Dermis blood vessel endothelial cell (primary cell): ENCODE measurements at regions not wholly inside any gene's neighbourhood (a gene's known extent, or its start where the extent isn't known, plus 50 kb on each side); places are given as distances from the start of the nearest gene placed in this dataset.

ENCODE experiments used
- DNase-seq: peaks from one replicate; pipeline ENCODE4 v3.0.0; 2010

GRCh38 chr13:104004572-104004971 lies 938.4 kb upstream of the SLC10A2 start:
- DNase-seq, result no peak

GRCh38 chr13:104002216-104002615 lies 936.0 kb upstream of the SLC10A2 start:
- no peak for DNase-seq

- DNase-seq, result no peak
These were observed 935.5 kb upstream of the SLC10A2 start for GRCh38 chr13:104001766-104002165.

GRCh38 chr13:103996733-103997132 lies 930.5 kb upstream of the SLC10A2 start:
- no peak for DNase-seq

GRCh38 chr13:103983948-103984347 lies 917.7 kb upstream of the SLC10A2 start:
- no peak for DNase-seq

DNA sequence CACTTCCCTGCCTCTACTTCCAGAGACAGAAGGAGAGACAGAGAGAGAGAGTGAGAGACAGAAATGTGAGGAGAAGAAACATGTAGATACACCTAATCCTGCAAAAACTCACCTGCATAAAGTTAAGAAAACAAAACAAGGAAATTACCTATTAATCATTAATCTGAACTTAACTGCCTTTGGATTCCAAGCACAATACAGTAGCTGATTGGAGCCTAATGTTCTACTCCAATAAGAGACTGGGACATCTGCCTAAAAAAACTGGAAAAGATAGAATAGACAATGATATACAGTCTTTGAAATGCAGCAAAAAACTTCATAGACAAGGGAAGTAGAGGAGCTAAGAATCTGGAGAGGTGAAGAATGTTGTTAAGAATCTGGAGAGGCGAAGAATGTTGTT lies 910.2 kb upstream of the SLC10A2 start:
- no peak for DNase-seq

DNA sequence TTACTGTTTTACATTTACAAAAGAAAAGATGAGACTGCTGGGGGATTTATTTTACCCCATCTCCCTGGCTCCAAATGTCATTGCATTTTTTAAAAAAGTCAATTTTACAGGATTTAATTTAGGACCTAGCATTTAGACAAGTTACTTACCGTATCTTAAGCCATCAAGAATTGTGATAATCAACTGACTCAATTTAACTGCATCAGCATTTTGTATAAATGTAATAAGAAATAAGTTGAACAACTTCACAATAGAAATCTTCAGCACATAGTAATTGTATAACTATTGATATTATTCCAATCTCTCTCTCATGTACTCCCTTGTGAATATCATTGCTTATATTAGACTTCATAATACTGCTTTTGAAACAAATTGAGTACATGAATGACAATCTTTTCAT lies 907.5 kb upstream of the SLC10A2 start:
- no peak for DNase-seq

DNA sequence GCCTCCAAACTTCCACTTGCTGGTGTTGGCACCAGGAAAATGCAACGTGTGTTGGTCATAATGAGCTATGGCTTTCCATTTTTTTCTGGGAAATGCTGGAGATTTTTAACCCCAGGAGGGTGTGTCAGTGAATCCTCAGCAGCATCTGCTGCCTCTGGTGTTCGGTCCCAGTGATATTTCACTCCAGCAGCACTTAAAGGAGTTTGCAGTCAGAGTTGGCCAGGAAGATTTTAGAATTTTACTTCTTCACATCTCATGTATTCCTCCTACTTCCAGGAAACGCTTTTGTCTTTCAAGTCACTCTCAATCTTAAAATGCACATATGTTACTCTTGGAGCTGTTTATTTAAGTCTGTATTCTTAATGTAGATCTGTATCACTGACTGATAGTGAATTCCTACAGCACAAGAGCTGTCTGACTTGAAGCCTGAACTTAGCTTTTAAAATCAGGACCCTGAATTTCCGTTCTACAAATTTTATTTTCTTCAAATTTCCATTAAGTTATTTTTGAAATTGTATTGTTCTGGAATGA lies 903.4 kb upstream of the SLC10A2 start:
- no peak for DNase-seq

- DNase-seq, result no peak
These were observed 899.5 kb upstream of the SLC10A2 start for GRCh38 chr13:103965506-103966243.

- DNase-seq, result no peak
These were observed 895.6 kb upstream of the SLC10A2 start for GRCh38 chr13:103961784-103962183.

DNA sequence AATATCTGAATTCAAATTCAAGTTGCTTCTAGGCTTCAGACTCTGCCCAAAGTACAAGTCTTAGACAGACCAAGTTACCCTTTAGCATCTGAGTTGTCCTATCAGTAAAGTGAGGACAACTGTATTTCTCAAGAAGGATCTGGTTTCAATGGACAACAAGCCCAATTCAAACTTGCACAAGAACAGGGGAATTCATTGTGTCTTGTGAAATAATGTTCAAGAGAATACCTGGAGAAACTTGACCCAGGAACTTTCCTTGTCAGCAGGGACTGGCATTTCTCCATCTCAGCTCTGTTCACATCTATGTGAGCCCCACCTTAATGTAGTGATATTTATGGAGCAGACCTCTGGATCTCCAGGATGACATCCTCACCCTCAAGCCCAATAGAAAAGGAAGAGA lies 894.9 kb upstream of the SLC10A2 start:
- no peak for DNase-seq

DNA sequence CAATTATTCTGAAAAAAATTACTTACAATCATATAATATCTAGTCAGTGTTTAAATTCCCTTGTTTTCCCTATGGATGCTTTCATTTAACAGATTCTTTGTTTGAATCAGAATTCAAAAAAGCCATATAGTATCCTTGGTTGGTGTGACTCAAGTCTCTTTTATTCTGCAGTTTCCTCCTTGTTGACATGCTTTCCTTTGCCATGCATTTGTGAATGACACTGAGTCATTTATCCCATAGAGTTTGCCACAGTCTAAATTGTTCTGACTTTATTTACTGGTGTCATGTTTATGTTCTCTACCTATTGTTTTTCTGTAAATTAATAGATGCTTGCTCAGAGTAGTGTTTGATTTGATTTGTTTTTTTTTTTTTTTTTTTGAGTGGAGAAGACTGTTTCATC lies 893.8 kb upstream of the SLC10A2 start:
- peak; percentile 58 for DNase-seq

GRCh38 chr13:103958691-103959090 lies 892.5 kb upstream of the SLC10A2 start:
- no peak for DNase-seq

DNA sequence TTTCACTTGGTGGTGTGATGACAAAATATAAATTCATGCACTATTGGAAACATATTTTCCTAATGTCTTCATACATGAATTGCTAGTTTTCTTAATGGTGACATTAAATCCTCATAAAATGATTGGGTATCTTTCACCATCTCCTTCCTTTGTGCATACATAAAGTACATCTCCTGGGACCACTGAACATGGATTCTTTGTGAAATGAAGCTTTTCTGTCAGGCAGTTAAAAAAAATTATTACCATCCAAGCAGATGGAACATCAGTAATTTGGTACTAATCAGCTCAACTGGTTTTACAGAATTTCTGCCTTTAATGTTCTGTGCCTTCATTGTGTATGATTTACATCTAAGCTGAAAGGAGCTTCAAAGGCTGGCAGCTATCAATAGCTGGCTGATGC lies 891.7 kb upstream of the SLC10A2 start:
- DNase-seq, result no peak

DNA sequence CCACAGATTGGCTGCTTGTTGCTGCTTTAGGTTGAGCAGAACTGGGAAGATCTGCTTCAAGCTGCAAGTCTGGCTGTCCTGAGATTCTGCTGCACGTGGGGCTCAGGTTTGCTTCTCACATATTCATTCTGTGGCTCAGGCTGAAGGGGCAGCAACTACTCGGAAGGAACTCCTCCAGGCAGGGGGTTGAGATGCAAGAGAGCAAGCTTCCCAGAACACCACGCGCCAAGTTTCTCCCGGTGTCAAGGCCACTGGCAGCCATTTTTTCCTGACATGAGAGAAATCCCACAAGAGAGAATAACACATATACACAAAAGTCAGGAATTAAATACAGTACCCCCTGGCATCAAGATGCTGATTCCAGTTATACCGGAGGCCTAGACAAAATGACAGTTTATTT lies 887.6 kb upstream of the SLC10A2 start:
- no peak for DNase-seq

- DNase-seq, result peak; percentile 40
These were observed 886.0 kb upstream of the SLC10A2 start for GRCh38 chr13:103952183-103952582.

- DNase-seq, result peak; percentile 66
These were observed 882.2 kb upstream of the SLC10A2 start for GRCh38 chr13:103948426-103948825.

GRCh38 chr13:103945836-103946235 lies 879.6 kb upstream of the SLC10A2 start:
- DNase-seq, result no peak

GRCh38 chr13:103941506-103942140 lies 875.4 kb upstream of the SLC10A2 start:
- DNase-seq, result no peak

DNA sequence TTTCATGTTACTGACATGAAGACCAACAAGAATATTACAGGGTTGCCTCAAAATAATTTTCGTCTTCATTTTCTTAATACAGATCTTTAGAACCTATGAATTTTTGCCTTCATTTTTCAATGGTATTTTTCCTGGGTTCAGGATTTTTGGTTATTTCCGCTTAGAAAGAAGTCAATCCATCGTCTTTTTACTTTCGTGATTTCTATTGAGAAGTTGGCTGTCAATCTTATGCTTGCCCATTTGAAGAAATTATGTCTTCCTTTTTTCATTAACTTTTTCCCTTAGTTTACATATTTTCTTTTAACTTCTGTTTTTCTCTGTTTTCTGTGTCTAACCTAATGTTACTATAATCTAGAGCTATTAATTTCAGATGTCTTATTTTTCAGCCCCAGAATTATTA lies 868.9 kb upstream of the SLC10A2 start:
- no peak for DNase-seq

DNA sequence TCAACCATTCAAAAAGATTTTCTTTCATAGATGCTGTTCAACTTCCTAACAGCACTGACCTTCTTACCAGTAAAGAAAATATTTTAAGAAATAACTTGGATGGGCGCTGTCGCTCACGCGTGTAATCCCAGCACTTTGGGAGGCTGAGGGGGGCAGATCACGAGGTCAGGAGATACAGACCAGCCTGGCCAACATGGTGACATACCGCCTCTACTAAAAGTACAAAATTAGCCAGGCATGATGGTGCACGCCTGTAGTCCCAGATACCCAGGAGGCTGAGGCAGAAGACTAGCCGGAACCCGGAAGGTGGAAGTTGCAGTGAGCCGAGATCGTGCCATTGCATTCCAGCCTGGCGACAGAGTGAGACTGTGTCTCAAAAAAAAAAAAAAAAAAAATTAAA lies 865.7 kb upstream of the SLC10A2 start:
- DNase-seq, result no peak

GRCh38 chr13:103931331-103931845 lies 865.2 kb upstream of the SLC10A2 start:
- no peak for DNase-seq

DNA sequence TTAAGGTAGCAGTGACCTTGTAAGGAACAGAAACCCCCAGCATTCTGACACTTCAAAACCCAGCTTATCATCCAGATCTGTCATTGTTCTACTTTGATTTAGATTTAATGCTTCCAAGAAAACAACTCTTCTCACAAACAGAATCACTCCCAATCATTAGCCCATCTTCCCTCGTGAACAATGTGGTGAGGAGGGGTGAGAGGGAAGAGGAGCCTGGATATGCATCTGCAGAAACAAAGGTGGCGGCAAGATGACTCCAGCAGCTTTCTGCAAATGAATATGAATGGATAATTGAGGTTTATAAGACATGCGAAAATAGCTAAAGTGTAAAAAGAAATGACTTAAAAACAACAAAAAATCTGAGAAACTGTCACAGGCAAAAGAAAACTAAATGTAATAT lies 859.9 kb upstream of the SLC10A2 start:
- DNase-seq, result no peak

DNA sequence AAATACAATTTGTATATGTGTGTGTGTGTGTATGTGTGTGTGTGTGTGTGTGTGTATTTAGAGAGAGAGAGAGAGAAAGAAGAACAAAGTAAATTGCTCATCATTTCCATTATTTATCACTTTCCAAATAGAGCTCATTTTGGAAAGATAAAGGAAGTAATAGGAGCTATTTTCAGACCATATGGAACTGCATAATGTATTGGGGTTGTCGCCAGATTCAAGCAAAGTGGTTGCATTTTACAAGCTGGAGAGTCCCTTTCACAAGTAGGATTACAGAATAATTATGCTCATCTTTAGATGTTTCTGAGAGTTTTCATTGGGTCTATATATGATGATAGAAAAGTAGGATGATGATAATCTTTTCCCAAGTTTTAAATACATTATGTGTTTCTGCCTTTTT lies 842.7 kb upstream of the SLC10A2 start:
- DNase-seq, result no peak
